Esophagus (tissue), 2 donors: ENCODE measurements at regions not wholly inside any gene's neighbourhood (a gene's known extent, or its start where the extent isn't known, plus 50 kb on each side); places are given as distances from the start of the nearest gene placed in this dataset.
"Not testable (repeated sequence)": the region's sequence is repeated elsewhere in the genome, so short reads cannot be mapped to it uniquely, and the experiment has no call there.

Source experiments
- H3K27ac ChIP-seq, 2 donors: one replicate each; pipeline ENCODE4 v1.5.1; 2013; ENCODE audit warnings: low read depth in 2 of 2, mild to moderate bottlenecking in 2 of 2, inconsistent platforms in 1 of 2, low read length in 1 of 2, moderate library complexity in 1 of 2
- H3K27me3 ChIP-seq, 2 donors: one replicate each; pipeline ENCODE4 v1.6.1; 2013; ENCODE audit warnings: low read length in 2 of 2, control low read depth in 1 of 2, mild to moderate bottlenecking in 1 of 2; ENCODE audit not compliant: insufficient read depth in 2 of 2, control insufficient read depth in 1 of 2
- H3K36me3 ChIP-seq, 2 donors: one replicate each; pipeline ENCODE4 v1.6.1; 2013; ENCODE audit warnings: low read length in 1 of 2; ENCODE audit not compliant: control insufficient read depth in 2 of 2, insufficient read depth in 2 of 2
- H3K4me1 ChIP-seq, 2 donors: one replicate each; pipeline ENCODE4 v1.6.1; 2013; ENCODE audit warnings: low read length in 1 of 2; ENCODE audit not compliant: control insufficient read depth in 2 of 2, insufficient read depth in 2 of 2
- H3K4me3 ChIP-seq, 2 donors: one replicate each; pipeline ENCODE4 v1.5.1; 2013; ENCODE audit warnings: low read length in 2 of 2, mild to moderate bottlenecking in 2 of 2, low read depth in 1 of 2, moderate library complexity in 1 of 2
- H3K9me3 ChIP-seq, 2 donors: one replicate each; pipeline ENCODE4 v1.6.1; 2013; ENCODE audit warnings: mild to moderate bottlenecking in 2 of 2, low read depth in 1 of 2, low read length in 1 of 2, moderate library complexity in 1 of 2; ENCODE audit not compliant: control insufficient read depth in 2 of 2, insufficient read depth in 1 of 2
- WGBS, 2 donors: extraction: QIAGEN DNeasy Blood & Tissue Kit; methylation state at CpG; one replicate each; pipeline ENCODE4 v1.1.7; 2013; 5-methylcytosine and 5-hydroxymethylcytosine counted together
- donor health status: healthy with polysubstance abuse.
- donor health status: Bipolar disorder and iron deficiency.

DNA sequence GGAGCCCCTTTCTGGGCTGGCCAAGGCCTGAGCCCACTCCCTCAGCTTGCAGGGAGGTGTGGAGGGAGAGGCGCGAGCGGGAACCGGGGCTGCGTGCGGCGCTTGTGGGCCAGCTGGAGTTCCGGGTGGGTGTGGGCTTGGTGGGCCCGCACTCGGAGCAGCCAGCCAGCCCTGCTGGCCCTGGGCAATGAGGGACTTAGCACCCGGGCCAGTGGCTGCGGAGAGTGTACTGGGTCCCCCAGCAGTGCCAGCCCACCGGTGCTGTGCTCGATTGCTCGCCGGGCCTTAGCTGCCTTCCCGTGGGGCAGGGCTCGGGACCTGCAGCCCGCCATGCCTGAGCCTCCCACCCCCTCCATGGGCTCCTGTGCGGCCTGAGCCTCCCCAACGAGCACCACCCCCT is 123.8 kb upstream of the SEMA3C start:
- not testable (repeated sequence) for H3K4me1 ChIP-seq, H3K4me3 ChIP-seq, H3K27ac ChIP-seq, H3K27me3 ChIP-seq, H3K36me3 ChIP-seq, H3K9me3 ChIP-seq
- 87 to 94% methylated on average over 17 to 21 of the region's 21 CpGs for WGBS, 2 donors

DNA sequence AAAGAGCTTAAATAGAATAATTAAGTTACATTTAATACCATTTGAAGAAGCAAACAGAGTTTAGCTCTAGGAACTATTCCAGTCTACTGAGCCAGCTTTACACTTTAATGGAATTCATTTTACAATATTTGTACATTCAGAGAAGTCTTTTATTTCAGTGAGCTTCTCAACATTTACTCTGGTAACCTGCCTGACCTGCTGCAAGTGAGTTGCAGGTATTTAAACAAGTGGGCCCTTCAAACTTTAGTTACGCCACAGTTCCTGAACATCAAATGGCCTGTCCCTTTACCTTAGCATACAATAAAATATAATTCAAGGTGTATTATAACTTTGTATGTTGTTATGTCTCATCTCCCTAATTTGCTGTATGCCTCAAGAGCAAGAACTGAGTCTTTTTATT is 121.6 kb upstream of the SEMA3C start:
- Histone ChIP-seq H3K36me3 (no peaks in the 10 kb centered on the region), H3K27me3 (no peaks in the 10 kb centered on the region), H3K27ac (no peak overlapping the region), H3K4me3 (no peak overlapping the region), H3K4me1 (no peaks in the 10 kb centered on the region), H3K9me3 (no peaks in the 10 kb centered on the region)
- 88 to 97% methylated on average over 1 of the region's 1 CpG for WGBS, 2 donors

DNA sequence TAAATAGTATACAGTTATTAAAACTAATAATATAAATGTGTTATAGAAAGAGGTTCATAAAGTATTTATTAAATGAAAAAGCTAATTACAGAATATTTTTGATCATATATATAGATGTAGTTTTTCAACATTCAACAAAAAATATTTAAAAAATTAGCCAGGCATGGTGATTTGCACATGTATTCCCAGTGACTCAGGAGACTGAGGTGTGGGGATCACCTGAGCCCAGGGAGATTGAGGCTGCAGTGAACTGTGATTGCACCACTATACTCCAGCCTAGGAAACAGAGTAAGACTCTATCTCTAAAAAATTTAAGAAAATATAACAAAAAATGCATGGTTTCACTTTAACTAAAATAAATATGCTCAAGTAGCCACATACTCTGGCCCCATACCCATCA is 118.0 kb upstream of the SEMA3C start:
- no peaks in the 10 kb centered on the region for H3K27me3 ChIP-seq
- no peak overlapping the region for H3K27ac ChIP-seq
- H3K9me3 ChIP-seq: no peaks in the 10 kb centered on the region
- no peaks in the 10 kb centered on the region for H3K4me1 ChIP-seq
- no peak overlapping the region for H3K4me3 ChIP-seq
- no peaks in the 10 kb centered on the region for H3K36me3 ChIP-seq

DNA sequence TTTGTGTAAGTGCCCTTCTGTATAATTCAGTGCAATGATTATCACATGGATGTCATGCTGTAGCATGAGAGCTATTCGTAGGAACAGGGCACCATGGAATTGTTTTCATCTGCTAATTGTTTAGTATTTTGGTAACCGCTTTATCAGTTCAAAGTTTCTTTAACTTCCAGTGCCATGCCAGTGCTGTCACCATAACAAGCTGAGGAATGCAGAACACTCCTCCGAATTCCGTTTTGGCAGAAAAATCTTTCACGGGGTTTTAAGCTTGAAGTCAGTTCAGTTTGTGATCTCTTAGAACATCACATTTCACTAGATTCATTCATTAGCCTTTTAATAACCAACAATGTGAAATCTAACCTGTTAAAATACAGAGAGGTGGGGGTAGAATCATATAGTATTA is 117.2 kb upstream of the SEMA3C start:
- Histone ChIP-seq H3K4me1 (no peaks in the 10 kb centered on the region), H3K27ac (no peak overlapping the region), H3K4me3 (no peak overlapping the region), H3K36me3 (no peaks in the 10 kb centered on the region), H3K9me3 (no peaks in the 10 kb centered on the region), H3K27me3 (no peaks in the 10 kb centered on the region)
- WGBS, 2 donors: 62 to 64% methylated on average over 5 of the region's 5 CpGs

DNA sequence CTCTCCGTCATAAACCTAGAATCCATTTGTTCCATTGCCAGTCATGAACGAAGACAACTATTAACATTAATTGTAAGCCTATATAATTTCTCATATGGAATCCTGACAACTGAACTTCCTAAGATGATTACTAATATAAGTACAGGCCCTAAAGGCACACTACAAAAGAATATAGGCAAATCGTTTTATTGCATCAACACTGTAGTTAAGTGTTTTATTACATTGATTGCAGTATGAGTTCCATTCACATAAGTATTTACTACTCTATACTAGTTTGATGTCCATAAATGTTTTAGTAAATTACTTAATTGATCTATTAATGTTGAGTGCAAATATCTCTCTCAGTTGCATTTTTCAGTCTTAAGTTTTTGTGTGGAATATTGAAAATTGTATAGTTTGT is 113.1 kb upstream of the SEMA3C start:
- Histone ChIP-seq H3K36me3 (no peaks in the 10 kb centered on the region), H3K9me3 (no peaks in the 10 kb centered on the region), H3K27ac (no peak overlapping the region), H3K4me1 (no peaks in the 10 kb centered on the region), H3K4me3 (no peak overlapping the region), H3K27me3 (no peaks in the 10 kb centered on the region)
- WGBS, 2 donors: 75 to 77% methylated on average over 3 of the region's 3 CpGs

DNA sequence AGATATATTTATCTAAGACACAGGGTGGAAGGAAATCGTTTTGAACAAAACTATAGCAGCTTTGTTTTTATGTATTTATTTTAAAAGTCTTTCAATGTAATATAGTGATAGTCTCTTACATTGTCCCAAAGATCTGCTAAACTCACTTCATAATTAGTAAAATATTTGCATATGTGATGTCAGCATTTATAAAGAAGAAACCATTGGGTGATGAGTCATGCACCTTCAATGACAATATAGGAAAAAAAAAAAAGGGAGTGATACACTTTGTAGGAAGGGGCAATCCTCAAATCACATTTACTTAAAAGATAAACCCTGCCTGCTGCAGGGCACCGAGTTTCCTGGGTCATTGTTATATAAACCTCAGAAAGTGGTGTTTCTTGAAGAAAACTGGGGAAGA is 112.4 kb upstream of the SEMA3C start:
- H3K27ac ChIP-seq: no peak overlapping the region
- 58% methylated on average over 2 of the region's 2 CpGs for WGBS, 2 donors
- no peaks in the 10 kb centered on the region for H3K9me3 ChIP-seq
- no peaks in the 10 kb centered on the region for H3K27me3 ChIP-seq
- H3K4me3 ChIP-seq: no peak overlapping the region
- H3K36me3 ChIP-seq: no peaks in the 10 kb centered on the region
- no peaks in the 10 kb centered on the region for H3K4me1 ChIP-seq

DNA sequence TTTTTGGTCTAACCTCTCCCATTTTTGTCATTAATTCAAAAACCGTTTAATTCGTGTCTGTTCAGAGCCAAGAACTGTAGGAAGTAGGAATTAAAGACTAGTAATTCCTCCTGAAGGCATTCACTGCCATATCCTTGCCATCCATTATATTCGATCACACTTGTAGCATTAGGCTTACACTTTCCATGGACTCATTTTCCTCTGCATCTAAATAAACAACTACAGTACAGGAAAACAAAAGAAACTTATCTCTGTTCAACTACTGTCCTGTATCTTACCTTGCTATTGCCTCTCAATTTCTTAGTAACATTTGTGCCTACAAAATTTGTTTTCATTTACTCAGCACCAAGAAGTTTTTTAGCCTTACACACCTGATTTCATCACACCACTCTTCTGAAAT is 111.6 kb upstream of the SEMA3C start:
- Histone ChIP-seq H3K4me3 (no peak overlapping the region), H3K27me3 (no peaks in the 10 kb centered on the region), H3K36me3 (no peaks in the 10 kb centered on the region), H3K9me3 (no peaks in the 10 kb centered on the region), H3K27ac (no peak overlapping the region), H3K4me1 (no peaks in the 10 kb centered on the region)
- 70 to 84% methylated on average over 3 of the region's 3 CpGs for WGBS, 2 donors

DNA sequence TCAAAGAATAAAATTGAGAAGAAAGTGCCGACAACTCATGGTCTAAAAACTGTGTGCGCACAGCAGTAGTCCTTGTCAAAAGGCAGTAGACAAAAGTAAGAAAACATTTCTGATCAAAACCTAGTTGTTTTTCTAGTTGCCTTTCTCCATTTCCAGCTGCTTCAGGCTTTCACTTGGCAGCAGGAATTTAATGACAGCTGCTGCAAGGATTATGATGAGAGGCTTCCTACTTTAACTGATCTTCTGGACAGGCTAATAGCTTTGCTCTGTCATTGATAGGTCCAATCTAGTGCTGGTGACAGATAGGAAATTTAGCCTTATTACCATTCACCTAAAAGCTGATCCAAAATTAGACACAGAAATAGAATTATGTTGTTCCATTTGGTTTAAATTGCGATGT is 110.7 kb upstream of the SEMA3C start:
- WGBS, 2 donors: 88 to 91% methylated on average over 3 of the region's 3 CpGs
- Histone ChIP-seq H3K27me3 (no peaks in the 10 kb centered on the region), H3K36me3 (no peaks in the 10 kb centered on the region), H3K4me3 (no peak overlapping the region), H3K9me3 (no peaks in the 10 kb centered on the region), H3K4me1 (no peaks in the 10 kb centered on the region), H3K27ac (no peak overlapping the region)

DNA sequence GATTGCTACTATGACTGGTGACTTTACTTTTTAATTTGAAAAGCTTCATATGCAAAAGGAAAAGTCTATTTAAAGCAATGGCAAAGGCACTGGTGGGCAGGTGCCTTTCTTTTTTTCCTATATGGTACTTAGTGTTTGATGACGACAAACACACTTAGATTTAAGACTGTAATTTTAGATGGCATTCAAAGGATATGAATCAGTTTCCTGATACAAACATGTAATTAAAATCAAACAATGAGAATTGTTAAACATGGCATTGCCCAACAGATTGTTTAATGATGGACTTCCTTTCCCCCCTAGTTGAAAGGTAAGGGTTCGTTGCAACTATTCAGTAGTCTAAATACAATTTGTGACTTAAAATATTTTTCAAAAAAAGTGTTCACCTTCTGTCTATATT is 106.5 kb upstream of the SEMA3C start:
- H3K4me3 ChIP-seq: no peak overlapping the region
- no peaks in the 10 kb centered on the region for H3K9me3 ChIP-seq
- H3K27me3 ChIP-seq: no peaks in the 10 kb centered on the region
- no peaks in the 10 kb centered on the region for H3K36me3 ChIP-seq
- no peak overlapping the region for H3K27ac ChIP-seq
- 78 to 85% methylated on average over 2 of the region's 2 CpGs for WGBS, 2 donors
- no peaks in the 10 kb centered on the region for H3K4me1 ChIP-seq

DNA sequence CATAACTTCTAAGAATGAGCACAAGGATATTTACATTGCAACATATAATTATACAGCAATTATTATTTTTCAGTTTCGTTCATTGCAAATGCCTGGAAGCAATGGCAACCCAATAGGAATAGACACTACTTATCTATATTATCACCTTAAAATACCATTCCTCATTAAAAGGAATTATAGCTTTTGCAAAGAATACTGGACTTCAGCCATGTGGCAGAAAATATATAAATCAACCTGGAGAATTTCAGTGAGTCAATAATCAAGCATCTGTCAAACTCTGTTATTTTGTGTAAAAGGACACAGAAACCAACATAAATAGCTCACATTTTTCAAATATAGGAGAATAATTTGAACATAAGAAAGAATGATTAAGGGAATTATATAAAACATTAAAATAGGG is 96.1 kb upstream of the SEMA3C start:
- H3K27ac ChIP-seq: no peak overlapping the region
- 77 to 89% methylated on average over 1 of the region's 1 CpG for WGBS, 2 donors
- H3K27me3 ChIP-seq: no peaks in the 10 kb centered on the region

More for the DNA sequence above, 96.1 kb upstream of the SEMA3C start:
- H3K4me1 ChIP-seq: no peaks in the 10 kb centered on the region
- H3K4me3 ChIP-seq: no peak overlapping the region
- no peaks in the 10 kb centered on the region for H3K9me3 ChIP-seq
- no peaks in the 10 kb centered on the region for H3K36me3 ChIP-seq
